Choroid plexus epithelial cell (primary cell): ENCODE measurements at regions not wholly inside any gene's neighbourhood (a gene's known extent, or its start where the extent isn't known, plus 50 kb on each side); places are given as distances from the start of the nearest gene placed in this dataset.

Experiments
- DNase-seq: peaks from one replicate; pipeline ENCODE4 v3.0.0-alpha.2; 2010; ENCODE audit warnings: low read depth
- H3K4me3 ChIP-seq: 2 replicates; pipeline ENCODE4 v1.5.1; 2011; ENCODE audit warnings: low read depth, mild to moderate bottlenecking, control low read depth, low read length, moderate library complexity
- TF ChIP-seq, protein P1 (sequence below): conservative IDR thresholded peaks from 2 replicates; pipeline ENCODE4 v1.5.1; 2011; ENCODE audit warnings: low read depth, mild to moderate bottlenecking, control low read depth, inconsistent platforms, low read length, moderate library complexity

DNA sequence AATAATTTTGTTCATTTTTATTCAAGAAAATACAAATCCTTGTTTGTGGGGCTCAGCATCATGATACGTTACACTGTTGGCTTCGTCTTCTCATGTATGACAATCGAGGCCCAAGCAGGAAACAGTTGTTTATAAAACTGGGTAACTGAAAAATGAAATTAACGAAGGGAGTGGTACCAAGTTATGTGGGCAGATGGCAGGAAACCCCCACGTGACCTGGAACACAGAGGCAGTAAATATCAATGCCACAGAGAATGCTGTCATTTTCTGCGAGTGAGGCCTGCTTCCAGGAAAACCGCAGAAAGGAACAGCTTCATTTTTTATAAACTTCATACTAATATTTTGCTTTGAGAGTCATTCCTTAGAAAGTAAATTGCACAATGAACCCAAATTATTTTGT, 201.0 kb upstream of the ADARB2 start:
- DNase-seq: no peak
- TF ChIP-seq, protein P1, sequence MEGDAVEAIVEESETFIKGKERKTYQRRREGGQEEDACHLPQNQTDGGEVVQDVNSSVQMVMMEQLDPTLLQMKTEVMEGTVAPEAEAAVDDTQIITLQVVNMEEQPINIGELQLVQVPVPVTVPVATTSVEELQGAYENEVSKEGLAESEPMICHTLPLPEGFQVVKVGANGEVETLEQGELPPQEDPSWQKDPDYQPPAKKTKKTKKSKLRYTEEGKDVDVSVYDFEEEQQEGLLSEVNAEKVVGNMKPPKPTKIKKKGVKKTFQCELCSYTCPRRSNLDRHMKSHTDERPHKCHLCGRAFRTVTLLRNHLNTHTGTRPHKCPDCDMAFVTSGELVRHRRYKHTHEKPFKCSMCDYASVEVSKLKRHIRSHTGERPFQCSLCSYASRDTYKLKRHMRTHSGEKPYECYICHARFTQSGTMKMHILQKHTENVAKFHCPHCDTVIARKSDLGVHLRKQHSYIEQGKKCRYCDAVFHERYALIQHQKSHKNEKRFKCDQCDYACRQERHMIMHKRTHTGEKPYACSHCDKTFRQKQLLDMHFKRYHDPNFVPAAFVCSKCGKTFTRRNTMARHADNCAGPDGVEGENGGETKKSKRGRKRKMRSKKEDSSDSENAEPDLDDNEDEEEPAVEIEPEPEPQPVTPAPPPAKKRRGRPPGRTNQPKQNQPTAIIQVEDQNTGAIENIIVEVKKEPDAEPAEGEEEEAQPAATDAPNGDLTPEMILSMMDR: no peak
- no peak overlapping the region for H3K4me3 ChIP-seq

DNA sequence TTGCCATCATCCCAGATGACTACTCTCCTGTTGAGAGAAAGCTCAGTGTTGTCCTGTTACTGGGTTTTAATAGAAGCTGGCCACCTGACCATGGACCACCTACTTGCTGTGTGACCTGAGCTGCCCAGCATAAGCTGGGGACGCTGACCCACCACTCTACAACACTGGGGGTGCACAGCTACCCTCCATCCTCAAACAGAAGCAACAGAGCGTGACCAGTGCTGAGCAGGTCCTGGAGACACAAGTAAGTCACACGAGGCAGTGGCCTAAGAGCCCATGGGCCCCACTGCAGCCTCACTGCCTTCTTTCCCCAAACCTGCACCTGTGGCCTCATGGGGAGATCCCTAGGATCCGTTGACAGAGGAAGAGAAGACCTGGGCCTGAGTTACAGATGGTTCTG, 198.6 kb upstream of the ADARB2 start:
- H3K4me3 ChIP-seq: no peak overlapping the region
- TF ChIP-seq, protein P1: no peak
- DNase-seq: no peak

DNA sequence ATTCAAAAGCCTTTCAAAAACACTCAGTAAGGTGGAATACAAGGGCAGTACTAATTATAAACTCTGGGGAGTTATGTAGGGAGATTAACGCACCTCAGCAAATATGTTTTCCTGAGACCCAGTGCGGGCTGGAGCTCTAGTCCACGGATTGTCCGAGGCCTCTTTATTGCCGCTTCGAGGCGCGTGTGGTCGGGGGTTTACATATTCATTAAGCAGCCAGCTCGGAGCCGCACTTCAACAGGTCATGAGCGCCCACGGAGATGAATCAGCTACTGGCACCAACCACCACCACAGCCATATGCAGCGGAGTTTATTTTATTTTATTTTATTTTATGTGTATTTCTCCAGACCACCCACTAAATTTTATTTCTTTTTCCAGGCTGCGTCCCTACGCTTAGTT, 195.9 kb upstream of the ADARB2 start:
- no peak overlapping the region for H3K4me3 ChIP-seq
- no peak for DNase-seq
- TF ChIP-seq, protein P1: no peak

DNA sequence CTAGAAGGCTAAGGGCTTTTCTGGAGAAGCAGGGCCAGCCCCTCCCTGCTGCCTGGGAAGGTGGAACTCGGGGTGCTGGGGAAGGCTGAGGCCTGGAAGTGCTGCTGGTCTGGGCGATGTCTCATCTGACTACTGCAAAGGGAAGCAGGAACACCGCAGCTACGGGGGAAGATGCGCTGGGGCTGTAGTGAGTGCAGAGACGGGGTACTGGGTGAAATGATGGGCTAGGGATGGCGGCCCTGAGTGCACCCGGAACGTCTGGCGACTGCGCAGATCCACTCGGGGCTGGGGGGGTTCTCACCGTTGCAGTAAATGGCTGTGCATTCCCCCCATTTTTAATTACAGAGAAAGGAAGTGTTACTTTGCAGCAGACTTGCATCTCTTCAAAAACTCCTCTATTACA, 195.4 kb upstream of the ADARB2 start:
- TF ChIP-seq, protein P1: no peak
- H3K4me3 ChIP-seq: no peak overlapping the region

DNA sequence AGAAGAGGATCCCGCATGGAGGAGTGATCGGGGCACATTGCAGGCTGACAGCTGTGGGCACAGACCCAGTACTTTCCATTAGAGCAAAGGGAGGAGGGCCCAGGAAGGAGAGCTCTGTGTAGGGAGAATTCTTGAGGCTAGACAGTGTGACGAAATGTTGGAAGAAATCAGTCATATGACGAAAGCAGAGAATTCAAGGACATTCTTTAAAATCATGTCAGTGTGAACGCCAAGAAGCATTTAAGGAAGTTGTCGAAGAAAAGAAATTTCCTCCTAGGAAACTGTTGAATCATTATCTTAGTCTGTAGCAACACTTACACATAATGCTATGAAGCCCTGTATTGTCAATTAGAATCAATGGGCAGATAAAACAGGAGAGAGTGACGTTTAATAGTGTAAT, 191.3 kb upstream of the ADARB2 start:
- H3K4me3 ChIP-seq: no peak overlapping the region
- no peak for DNase-seq
- TF ChIP-seq, protein P1: no peak

More for the DNA sequence above, 195.4 kb upstream of the ADARB2 start:
- DNase-seq: no peak

DNA sequence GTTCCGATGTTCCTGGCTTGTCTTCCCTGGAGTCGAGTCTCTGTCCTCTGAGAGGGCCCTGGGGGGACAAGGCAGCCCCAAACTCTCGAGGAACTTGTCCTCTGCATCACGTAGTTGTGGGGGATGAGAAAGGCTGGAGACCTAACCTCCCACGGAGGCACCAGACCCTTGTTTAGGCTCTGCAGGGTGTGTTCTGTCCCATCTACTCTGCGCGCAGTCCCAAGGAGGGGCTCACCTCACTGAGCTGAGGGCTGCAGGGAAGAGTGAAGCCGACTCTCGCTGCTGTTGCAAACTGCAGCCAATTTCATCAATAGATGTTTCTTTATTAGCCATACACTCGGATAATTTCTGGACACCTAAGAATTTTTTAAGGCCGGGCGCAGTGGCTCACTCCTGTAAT, 186.7 kb upstream of the ADARB2 start:
- DNase-seq: no peak
- TF ChIP-seq, protein P1: no peak
- H3K4me3 ChIP-seq: no peak overlapping the region

DNA sequence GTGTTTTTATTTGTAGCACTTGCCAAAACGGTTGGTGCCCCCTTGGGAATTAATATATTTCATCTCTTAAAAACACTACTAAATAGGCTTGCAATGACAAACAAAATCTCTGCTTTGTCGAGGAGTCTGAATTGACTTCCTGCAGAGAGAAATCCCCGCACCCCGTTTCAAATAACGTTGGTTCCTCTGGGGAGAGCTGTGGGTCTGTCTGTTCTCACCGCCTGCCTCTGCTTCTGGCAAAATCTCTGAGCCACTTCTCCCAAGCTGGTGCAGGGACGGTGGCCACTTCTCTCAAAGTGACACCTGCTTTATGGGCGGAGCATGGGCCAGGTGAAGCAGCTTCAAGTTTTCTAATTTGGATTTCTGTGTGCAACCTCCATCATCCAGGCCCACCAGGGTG, 186.3 kb upstream of the ADARB2 start:
- DNase-seq: no peak
- TF ChIP-seq, protein P1: no peak
- no peak overlapping the region for H3K4me3 ChIP-seq
